Gastroesophageal sphincter (tissue), 3 donors: ENCODE measurements at regions not wholly inside any gene's neighbourhood (a gene's known extent, or its start where the extent isn't known, plus 50 kb on each side); places are given as distances from the start of the nearest gene placed in this dataset.

Experiments used
- EP300 ChIP-seq: sonication (generic); formaldehyde crosslinking; IDR thresholded peaks from one replicate; pipeline ENCODE4 v1.6.1; 2017; ENCODE audit warnings: antibody characterized with exemption, mild to moderate bottlenecking
- TF ChIP-seq, protein P1 (sequence below), 4 experiments: fragments of 200-600 bp in 2 of 4; fragments of 450-650 bp in 2 of 4; sonication (generic) in 1 of 4; IDR thresholded peaks; one replicate each; pipeline ENCODE4 v1.5.1; 2017 to 2019; ENCODE audit warnings: antibody characterized with exemption in 4 of 4, mild to moderate bottlenecking in 2 of 4, moderate library complexity in 2 of 4

DNA sequence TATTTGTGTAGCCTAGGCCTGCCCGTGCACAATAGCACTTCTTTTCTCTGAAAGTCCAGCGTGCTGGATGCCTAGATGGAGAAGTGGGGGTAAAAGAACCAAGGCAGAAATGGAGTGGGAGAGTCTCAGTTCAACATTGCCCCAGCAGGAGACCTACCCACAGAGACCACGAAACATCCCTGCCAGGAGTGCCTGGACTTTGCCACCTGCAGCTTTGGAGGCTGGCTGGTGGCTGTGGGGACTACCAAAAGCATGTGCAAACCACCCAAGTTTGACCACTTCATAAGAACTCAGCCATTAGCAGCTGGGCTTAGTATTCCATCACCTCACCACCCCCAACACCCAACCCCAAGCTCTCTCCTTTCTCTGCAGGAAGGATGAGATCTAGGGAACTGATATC, 416.9 kb upstream of the ID2 start:
- TF ChIP-seq, protein P1, sequence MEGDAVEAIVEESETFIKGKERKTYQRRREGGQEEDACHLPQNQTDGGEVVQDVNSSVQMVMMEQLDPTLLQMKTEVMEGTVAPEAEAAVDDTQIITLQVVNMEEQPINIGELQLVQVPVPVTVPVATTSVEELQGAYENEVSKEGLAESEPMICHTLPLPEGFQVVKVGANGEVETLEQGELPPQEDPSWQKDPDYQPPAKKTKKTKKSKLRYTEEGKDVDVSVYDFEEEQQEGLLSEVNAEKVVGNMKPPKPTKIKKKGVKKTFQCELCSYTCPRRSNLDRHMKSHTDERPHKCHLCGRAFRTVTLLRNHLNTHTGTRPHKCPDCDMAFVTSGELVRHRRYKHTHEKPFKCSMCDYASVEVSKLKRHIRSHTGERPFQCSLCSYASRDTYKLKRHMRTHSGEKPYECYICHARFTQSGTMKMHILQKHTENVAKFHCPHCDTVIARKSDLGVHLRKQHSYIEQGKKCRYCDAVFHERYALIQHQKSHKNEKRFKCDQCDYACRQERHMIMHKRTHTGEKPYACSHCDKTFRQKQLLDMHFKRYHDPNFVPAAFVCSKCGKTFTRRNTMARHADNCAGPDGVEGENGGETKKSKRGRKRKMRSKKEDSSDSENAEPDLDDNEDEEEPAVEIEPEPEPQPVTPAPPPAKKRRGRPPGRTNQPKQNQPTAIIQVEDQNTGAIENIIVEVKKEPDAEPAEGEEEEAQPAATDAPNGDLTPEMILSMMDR (IDR thresholded peaks at IDR 0.05): no peak
- TF ChIP-seq EP300: no peak
